Vagina (tissue), 2 donors: ENCODE measurements at regions not wholly inside any gene's neighbourhood (a gene's known extent, or its start where the extent isn't known, plus 50 kb on each side); places are given as distances from the start of the nearest gene placed in this dataset.

Source experiments
- POLR2AphosphoS5 ChIP-seq, 2 donors: sonication (generic); formaldehyde crosslinking; IDR thresholded peaks; one replicate each; pipeline ENCODE4 v1.9.0; 2017; ENCODE audit warnings: antibody characterized with exemption in 2 of 2, mild to moderate bottlenecking in 2 of 2, low read depth in 1 of 2; ENCODE audit not compliant: insufficient read depth in 1 of 2
- TF ChIP-seq, protein P1 (sequence below), 3 experiments: fragments of 450-650 bp in 2 of 3; fragments of 200-600 bp in 1 of 3; sonication (generic) in 1 of 3; IDR thresholded peaks; one replicate each; pipeline ENCODE4 v1.5.1; 2017 to 2019; ENCODE audit warnings: antibody characterized with exemption in 3 of 3, mild to moderate bottlenecking in 2 of 3, moderate library complexity in 2 of 3

- TF ChIP-seq POLR2AphosphoS5 (IDR thresholded peaks at IDR 0.05; ENCODE audit: insufficient read depth in 1 of 2, low read depth in 1 of 2): no peak
- TF ChIP-seq, protein P1, sequence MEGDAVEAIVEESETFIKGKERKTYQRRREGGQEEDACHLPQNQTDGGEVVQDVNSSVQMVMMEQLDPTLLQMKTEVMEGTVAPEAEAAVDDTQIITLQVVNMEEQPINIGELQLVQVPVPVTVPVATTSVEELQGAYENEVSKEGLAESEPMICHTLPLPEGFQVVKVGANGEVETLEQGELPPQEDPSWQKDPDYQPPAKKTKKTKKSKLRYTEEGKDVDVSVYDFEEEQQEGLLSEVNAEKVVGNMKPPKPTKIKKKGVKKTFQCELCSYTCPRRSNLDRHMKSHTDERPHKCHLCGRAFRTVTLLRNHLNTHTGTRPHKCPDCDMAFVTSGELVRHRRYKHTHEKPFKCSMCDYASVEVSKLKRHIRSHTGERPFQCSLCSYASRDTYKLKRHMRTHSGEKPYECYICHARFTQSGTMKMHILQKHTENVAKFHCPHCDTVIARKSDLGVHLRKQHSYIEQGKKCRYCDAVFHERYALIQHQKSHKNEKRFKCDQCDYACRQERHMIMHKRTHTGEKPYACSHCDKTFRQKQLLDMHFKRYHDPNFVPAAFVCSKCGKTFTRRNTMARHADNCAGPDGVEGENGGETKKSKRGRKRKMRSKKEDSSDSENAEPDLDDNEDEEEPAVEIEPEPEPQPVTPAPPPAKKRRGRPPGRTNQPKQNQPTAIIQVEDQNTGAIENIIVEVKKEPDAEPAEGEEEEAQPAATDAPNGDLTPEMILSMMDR (IDR thresholded peaks at IDR 0.05): no peak
Measured at GRCh38 chr15:67892559-67893377, 52.9 kb upstream of the RNU6-1 start.
